GM13977 (cell line): ENCODE measurements at regions not wholly inside any gene's neighbourhood (a gene's known extent, or its start where the extent isn't known, plus 50 kb on each side); places are given as distances from the start of the nearest gene placed in this dataset.
A peak's percentile ranks its signal among the peaks of the same experiment; 100 is the strongest.

Experiments
- DNase-seq: peaks from one replicate; pipeline ENCODE4 v3.0.0; 2012; ENCODE audit warnings: low spot score
- CTCF ChIP-seq: IDR thresholded peaks from 2 replicates; pipeline ENCODE4 v1.5.1; 2012; ENCODE audit warnings: mild to moderate bottlenecking, control low read depth; ENCODE audit not compliant: insufficient read depth; ENCODE audit errors: extremely low read depth, missing control alignments
- in situ Hi-C: fragments of 300-500 bp; cut with MboI; formaldehyde crosslinking; loops from one replicate; pipeline ENCODE4 v1.12.0; 2022; ENCODE audit warnings: low sequenced_read_pairs, low pct_unique_long_range_greater_than_20kb, mixed read lengths, inconsistent platforms; ENCODE audit not compliant: unreplicated experiment

DNA sequence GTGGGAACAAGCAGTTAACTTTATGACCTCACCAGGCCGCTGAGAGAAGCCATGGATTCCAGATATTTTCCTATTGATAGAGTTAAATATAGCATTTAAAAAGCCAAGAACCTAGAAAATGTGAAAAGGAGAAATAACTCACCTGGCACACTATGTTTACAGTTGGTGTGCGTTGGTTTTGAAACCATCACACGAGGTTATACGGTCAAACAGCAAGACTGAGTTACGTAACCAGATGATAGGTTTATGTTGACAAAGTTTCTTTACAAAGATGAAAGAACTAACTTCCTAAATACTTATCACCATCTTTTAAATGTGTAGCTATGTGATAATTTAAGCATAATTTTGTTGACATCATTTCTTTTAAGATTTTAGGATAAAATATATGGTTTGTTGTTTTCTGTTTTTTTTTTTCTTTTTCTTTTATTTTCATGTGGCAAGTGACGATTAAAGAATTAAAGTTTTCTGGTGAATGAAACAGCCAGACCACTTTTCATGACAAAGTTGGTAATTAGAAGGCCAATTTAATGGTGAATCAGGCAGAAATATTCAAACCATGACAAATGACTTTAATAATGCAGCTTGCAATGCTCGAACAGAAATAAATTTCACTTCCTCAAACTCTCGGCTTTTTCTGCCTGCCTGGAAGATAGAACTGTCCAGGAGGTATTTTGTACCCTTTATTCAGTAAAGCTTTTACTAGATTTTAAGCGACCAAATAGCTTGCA is 339.1 kb upstream of the OBI1 start:
- no peak for TF ChIP-seq CTCF
- in situ Hi-C loops, result no loop called here
- peak; percentile 3 for DNase-seq

DNA sequence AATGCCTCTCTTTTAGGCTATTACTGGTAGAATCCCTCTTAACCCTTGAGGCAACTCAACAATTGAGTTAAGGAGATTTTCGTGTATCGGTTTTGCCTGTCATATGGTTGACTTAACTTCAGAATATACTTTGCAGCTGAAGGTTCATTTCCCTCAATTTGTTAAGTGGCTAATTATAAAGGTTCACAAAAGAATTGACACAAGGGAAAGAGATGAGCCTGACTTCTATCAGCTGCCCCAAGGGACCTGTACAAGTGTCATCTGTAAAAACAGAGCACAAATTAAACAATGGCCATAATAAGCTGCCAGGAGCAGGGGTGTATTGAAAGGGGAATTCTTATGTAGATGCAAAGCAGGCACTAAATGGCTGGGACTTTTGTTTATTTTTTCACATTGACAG is 334.8 kb upstream of the OBI1 start:
- no peak for DNase-seq
- in situ Hi-C loops, result no loop called here
- no peak for TF ChIP-seq CTCF

- in situ Hi-C loops, result no loop called here
- DNase-seq, result no peak
- TF ChIP-seq CTCF, result no peak
Observed at GRCh38 chr13:78981913-78982312, 323.0 kb upstream of the OBI1 start.

DNA sequence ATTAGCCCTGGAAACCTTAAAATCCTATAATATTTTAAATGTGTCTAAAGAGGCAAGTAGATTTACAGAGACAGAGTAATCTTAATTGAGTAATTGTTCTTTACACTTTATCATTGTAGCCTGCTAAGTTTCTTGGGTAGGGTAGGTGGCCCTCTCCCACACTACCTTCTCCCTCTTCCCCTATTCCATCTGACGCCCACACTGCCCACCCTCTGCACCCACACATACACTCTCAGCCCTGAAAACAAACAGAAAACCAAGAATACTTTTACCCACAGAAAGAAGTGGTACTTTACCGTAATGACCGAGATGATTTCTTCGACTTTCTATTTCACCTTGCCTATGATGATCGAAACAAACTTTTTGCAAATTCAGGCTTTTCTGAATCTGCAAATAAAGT is 320.4 kb upstream of the OBI1 start:
- TF ChIP-seq CTCF, result no peak
- DNase-seq, result no peak
- in situ Hi-C loops, result no loop called here

GRCh38 chr13:78978381-78978998 is 319.5 kb upstream of the OBI1 start:
- DNase-seq, result peak; percentile 41
- TF ChIP-seq CTCF, result peak; percentile 73
- in situ Hi-C loops, result no loop called here

DNA sequence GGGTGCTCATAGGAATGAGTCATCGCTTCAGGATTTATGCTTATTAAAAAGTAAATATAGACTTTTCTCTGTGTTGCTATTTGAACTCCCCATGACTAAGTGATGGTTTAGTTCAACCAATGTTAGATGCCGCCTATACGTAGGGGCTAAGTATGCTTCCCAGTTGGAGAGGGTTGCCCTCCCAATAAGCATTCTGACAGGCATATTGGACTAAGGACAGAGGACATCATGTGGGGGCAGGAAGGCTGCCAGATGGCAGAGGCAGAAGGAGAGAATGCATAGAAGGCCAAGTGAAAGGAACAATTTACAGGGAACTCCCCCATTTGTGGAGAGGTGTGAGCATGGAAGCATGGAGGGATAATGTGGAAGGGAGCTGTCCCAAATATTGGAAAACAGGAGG is 318.4 kb upstream of the OBI1 start:
- in situ Hi-C loops, result no loop called here
- no peak for TF ChIP-seq CTCF
- DNase-seq, result no peak
